CD4-positive, CD25-positive, alpha-beta regulatory T cell (primary cell): ENCODE measurements at regions not wholly inside any gene's neighbourhood (a gene's known extent, or its start where the extent isn't known, plus 50 kb on each side); places are given as distances from the start of the nearest gene placed in this dataset.

Experiments
- ATAC-seq, 2 donors: fragments of 150-1000 bp; cut with Tn5 transposase; one replicate each; pipeline ENCODE4 v1.10.0; 2021; ENCODE audit warnings: low read depth in 2 of 2, moderate number of reproducible peaks in 2 of 2, moderate library complexity in 1 of 2
- DNase-seq, 3 donors: peaks; one replicate each; pipeline versions ENCODE4 v3.0.0 to v3.0.0-alpha.2; 2012 to 2022; ENCODE audit warnings: mixed read lengths in 1 of 3
- H3K27ac ChIP-seq: one replicate; pipeline ENCODE4 v1.7.0; 2013; ENCODE audit warnings: mild to moderate bottlenecking, low read length; ENCODE audit not compliant: insufficient read depth, poor library complexity, severe bottlenecking
- H3K27me3 ChIP-seq: one replicate; pipeline ENCODE4 v1.7.0; 2013; ENCODE audit warnings: low read length; ENCODE audit not compliant: control insufficient read depth, insufficient read depth
- H3K36me3 ChIP-seq: one replicate; pipeline ENCODE4 v1.7.0; 2013; ENCODE audit warnings: mild to moderate bottlenecking, low read length, moderate library complexity; ENCODE audit not compliant: control insufficient read depth, insufficient read depth
- H3K4me1 ChIP-seq: 2 replicates; pipeline ENCODE4 v1.7.0; 2013; ENCODE audit warnings: mild to moderate bottlenecking, low read length; ENCODE audit not compliant: insufficient read depth, control insufficient read depth, poor library complexity, severe bottlenecking
- H3K4me3 ChIP-seq: one replicate; pipeline ENCODE4 v1.7.0; 2013; ENCODE audit warnings: low read depth, mild to moderate bottlenecking, low read length, moderate library complexity
- H3K9me3 ChIP-seq, 2 experiments: 1 replicate in 1 of 2; 2 replicates in 1 of 2; pipeline ENCODE4 v1.7.0; 2013; ENCODE audit warnings: low read length in 2 of 2, mild to moderate bottlenecking in 1 of 2, moderate library complexity in 1 of 2; ENCODE audit not compliant: control insufficient read depth in 2 of 2
- H3K27ac Mint-ChIP-seq, 3 donors: one replicate each; pipeline ENCODE4 v1.8.0; 2020 to 2022; ENCODE audit warnings: mild to moderate bottlenecking in 3 of 3, mixed read lengths in 3 of 3, moderate library complexity in 2 of 3
- H3K27me3 Mint-ChIP-seq: one replicate; pipeline ENCODE4 v1.8.0; 2022; ENCODE audit warnings: mild to moderate bottlenecking, mixed read lengths
- H3K36me3 Mint-ChIP-seq: one replicate; pipeline ENCODE4 v1.8.0; 2020; ENCODE audit warnings: mixed read lengths
- H3K4me1 Mint-ChIP-seq, 4 donors: one replicate each; pipeline ENCODE4 v1.8.0; 2020 to 2022; ENCODE audit warnings: mixed read lengths in 4 of 4, mild to moderate bottlenecking in 1 of 4
- H3K4me3 Mint-ChIP-seq, 4 donors: one replicate each; pipeline ENCODE4 v1.8.0; 2020 to 2022; ENCODE audit warnings: mild to moderate bottlenecking in 4 of 4, mixed read lengths in 4 of 4, moderate library complexity in 3 of 4
- H3K9me3 Mint-ChIP-seq, 7 donors: one replicate each; pipeline ENCODE4 v1.8.0; 2020 to 2022; ENCODE audit warnings: mixed read lengths in 7 of 7, mild to moderate bottlenecking in 3 of 7, moderate library complexity in 2 of 7

GRCh38 chr11:122032317-122032716 lies 83.7 kb downstream of the BLID start:
- Mint-ChIP-seq H3K36me3 (no peaks in the 10 kb centered on the region), H3K4me3 (no peak overlapping the region), H3K4me1 (no peaks in the 10 kb centered on the region), H3K9me3 (peaks cover 0 to 2% (median 0%) of the 10 kb centered on the region in 7 donors), H3K27ac (no peak overlapping the region), H3K27me3 (no peaks in the 10 kb centered on the region)
- Histone ChIP-seq H3K27ac (no peak overlapping the region), H3K4me3 (no peak overlapping the region), H3K27me3 (peaks cover 2% of the 10 kb centered on the region), H3K9me3 (no peaks in the 10 kb centered on the region), H3K36me3 (no peaks in the 10 kb centered on the region), H3K4me1 (no peaks in the 10 kb centered on the region)
- ATAC-seq = no peak
- DNase-seq = no peak

- peaks cover 0 to 2% (median 0%) of the 10 kb centered on the region in 7 donors for H3K9me3 Mint-ChIP-seq
- H3K27me3 Mint-ChIP-seq = no peaks in the 10 kb centered on the region
- H3K36me3 Mint-ChIP-seq = no peaks in the 10 kb centered on the region
- no peak for ATAC-seq
- H3K27me3 ChIP-seq = peaks cover 2% of the 10 kb centered on the region
- no peak overlapping the region for H3K4me3 ChIP-seq
- DNase-seq = no peak
- H3K4me3 Mint-ChIP-seq = no peak overlapping the region
- no peaks in the 10 kb centered on the region for H3K9me3 ChIP-seq
- H3K4me1 Mint-ChIP-seq = no peaks in the 10 kb centered on the region
- no peaks in the 10 kb centered on the region for H3K36me3 ChIP-seq
- H3K27ac ChIP-seq = no peak overlapping the region
- H3K4me1 ChIP-seq = no peaks in the 10 kb centered on the region
- no peak overlapping the region for H3K27ac Mint-ChIP-seq
Observed at GRCh38 chr11:122031813-122032212, 84.2 kb downstream of the BLID start.

- H3K4me3 ChIP-seq = no peak overlapping the region
- no peaks in the 10 kb centered on the region for H3K4me1 ChIP-seq
- no peaks in the 10 kb centered on the region for H3K27me3 Mint-ChIP-seq
- H3K27ac ChIP-seq = no peak overlapping the region
- no peak overlapping the region for H3K4me3 Mint-ChIP-seq
- no peaks in the 10 kb centered on the region for H3K4me1 Mint-ChIP-seq
- H3K27me3 ChIP-seq = peaks cover 2% of the 10 kb centered on the region
- no peaks in the 10 kb centered on the region for H3K36me3 ChIP-seq
- no peak for ATAC-seq
- H3K9me3 Mint-ChIP-seq = peaks cover 0 to 2% (median 0%) of the 10 kb centered on the region in 7 donors
- H3K9me3 ChIP-seq = no peaks in the 10 kb centered on the region
- no peaks in the 10 kb centered on the region for H3K36me3 Mint-ChIP-seq
- DNase-seq = no peak
- H3K27ac Mint-ChIP-seq = no peak overlapping the region
Observed at GRCh38 chr11:122030286-122030685, 85.7 kb downstream of the BLID start.

- Mint-ChIP-seq H3K36me3 (no peaks in the 10 kb centered on the region), H3K4me3 (no peak overlapping the region), H3K27me3 (no peaks in the 10 kb centered on the region), H3K27ac (no peak overlapping the region), H3K9me3 (peaks cover 0 to 2% (median 0%) of the 10 kb centered on the region in 7 donors), H3K4me1 (no peaks in the 10 kb centered on the region)
- H3K27me3 ChIP-seq = peaks cover 2% of the 10 kb centered on the region
- no peaks in the 10 kb centered on the region for H3K4me1 ChIP-seq
- H3K27ac ChIP-seq = no peak overlapping the region
- no peak overlapping the region for H3K4me3 ChIP-seq
- DNase-seq (no peak), ATAC-seq (no peak)
- no peaks in the 10 kb centered on the region for H3K36me3 ChIP-seq
- H3K9me3 ChIP-seq = no peaks in the 10 kb centered on the region
Observed at GRCh38 chr11:122028545-122028944, 87.5 kb downstream of the BLID start.

- H3K4me1 Mint-ChIP-seq = no peaks in the 10 kb centered on the region
- no peaks in the 10 kb centered on the region for H3K9me3 ChIP-seq
- H3K27ac ChIP-seq = no peak overlapping the region
- H3K4me3 Mint-ChIP-seq = no peak overlapping the region
- peaks cover 2% of the 10 kb centered on the region for H3K27me3 ChIP-seq
- no peaks in the 10 kb centered on the region for H3K36me3 Mint-ChIP-seq
- no peaks in the 10 kb centered on the region for H3K27me3 Mint-ChIP-seq
- no peaks in the 10 kb centered on the region for H3K4me1 ChIP-seq
- H3K4me3 ChIP-seq = no peak overlapping the region
- ATAC-seq (no peak), DNase-seq (no peak)
- H3K27ac Mint-ChIP-seq = no peak overlapping the region
- H3K36me3 ChIP-seq = no peaks in the 10 kb centered on the region
- H3K9me3 Mint-ChIP-seq = peaks cover 0 to 2% (median 0%) of the 10 kb centered on the region in 7 donors
Observed at GRCh38 chr11:122028036-122028435, 88.0 kb downstream of the BLID start.

- Histone ChIP-seq H3K27ac (no peak overlapping the region), H3K4me3 (no peak overlapping the region), H3K36me3 (no peaks in the 10 kb centered on the region), H3K9me3 (no peaks in the 10 kb centered on the region), H3K4me1 (no peaks in the 10 kb centered on the region), H3K27me3 (peaks cover 2% of the 10 kb centered on the region)
- Mint-ChIP-seq H3K36me3 (no peaks in the 10 kb centered on the region), H3K27ac (no peak overlapping the region), H3K27me3 (no peaks in the 10 kb centered on the region), H3K4me1 (no peaks in the 10 kb centered on the region), H3K4me3 (no peak overlapping the region), H3K9me3 (peaks cover 0 to 2% (median 0%) of the 10 kb centered on the region in 7 donors)
- DNase-seq = no peak
- ATAC-seq = no peak
Observed at GRCh38 chr11:122025757-122026156, 90.3 kb downstream of the BLID start.

- Mint-ChIP-seq H3K27me3 (peaks cover 4% of the 10 kb centered on the region), H3K4me1 (no peaks in the 10 kb centered on the region), H3K27ac (no peak overlapping the region), H3K9me3 (peaks cover 0 to 2% (median 0%) of the 10 kb centered on the region in 7 donors), H3K4me3 (no peak overlapping the region), H3K36me3 (no peaks in the 10 kb centered on the region)
- Histone ChIP-seq H3K9me3 (no peaks in the 10 kb centered on the region), H3K4me1 (no peaks in the 10 kb centered on the region), H3K4me3 (no peak overlapping the region), H3K27ac (no peak overlapping the region), H3K36me3 (no peaks in the 10 kb centered on the region), H3K27me3 (peaks cover 2% of the 10 kb centered on the region)
- no peak for DNase-seq
- ATAC-seq = no peak
Observed at GRCh38 chr11:122024278-122024677, 91.7 kb downstream of the BLID start.

- Histone ChIP-seq H3K36me3 (no peaks in the 10 kb centered on the region), H3K9me3 (no peaks in the 10 kb centered on the region), H3K4me3 (no peak overlapping the region), H3K27ac (no peak overlapping the region), H3K4me1 (no peaks in the 10 kb centered on the region), H3K27me3 (peaks cover 2% of the 10 kb centered on the region)
- Mint-ChIP-seq H3K27ac (no peak overlapping the region), H3K4me1 (no peaks in the 10 kb centered on the region), H3K9me3 (peaks cover 0 to 2% (median 0%) of the 10 kb centered on the region in 7 donors), H3K27me3 (peaks cover 4% of the 10 kb centered on the region), H3K36me3 (no peaks in the 10 kb centered on the region), H3K4me3 (no peak overlapping the region)
- DNase-seq = no peak
- ATAC-seq = no peak
Observed at GRCh38 chr11:122023614-122024250, 92.3 kb downstream of the BLID start.
